Adrenal gland (tissue), 5 donors: ENCODE measurements at regions not wholly inside any gene's neighbourhood (a gene's known extent, or its start where the extent isn't known, plus 50 kb on each side); places are given as distances from the start of the nearest gene placed in this dataset.

Experiments
- CTCF ChIP-seq, 6 experiments: fragments of 450-650 bp in 4 of 6; fragments of 200-600 bp in 2 of 6; sonication (generic) in 1 of 6; IDR thresholded peaks; 1 replicate in 5 of 6; 2 replicates in 1 of 6; pipeline versions ENCODE4 v1.5.1 to v1.8.0; 2016 to 2021; ENCODE audit warnings: antibody characterized with exemption in 6 of 6, mild to moderate bottlenecking in 2 of 6, moderate library complexity in 1 of 6
- POLR2A ChIP-seq, 2 donors: fragments of 450-650 bp; IDR thresholded peaks; one replicate each; pipeline ENCODE4 v1.6.1; 2017; ENCODE audit warnings: antibody characterized with exemption in 2 of 2, mild to moderate bottlenecking in 2 of 2, moderate library complexity in 1 of 2
- donor health status: DM: no; HTN: no; CAD: no.

DNA sequence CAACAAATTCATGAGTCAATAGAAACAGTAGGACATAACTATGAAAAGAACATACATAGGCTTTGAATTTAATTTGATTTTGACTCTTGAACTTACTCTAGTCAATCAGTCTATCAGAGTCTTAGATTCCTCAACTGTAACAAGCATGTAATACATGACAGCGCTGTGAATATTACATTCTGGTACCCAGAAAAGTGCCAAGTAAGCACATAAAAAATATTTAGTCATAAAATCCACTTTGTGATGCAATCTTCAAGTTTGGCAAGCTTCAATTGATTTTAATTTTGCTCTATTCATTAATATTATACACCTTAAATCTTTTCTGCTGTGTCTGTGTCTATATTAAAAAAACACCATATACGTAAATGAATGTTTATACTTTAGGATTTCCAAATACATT, 483.3 kb downstream of the PRR32 start:
- TF ChIP-seq POLR2A (IDR thresholded peaks at IDR 0.05) (no peak), CTCF (IDR thresholded peaks at IDR 0.05) (no peak)
